OCI-LY1 (cell line): ENCODE measurements at regions not wholly inside any gene's neighbourhood (a gene's known extent, or its start where the extent isn't known, plus 50 kb on each side); places are given as distances from the start of the nearest gene placed in this dataset.

Experiments used
- H2AFZ ChIP-seq: fragments of 200-600 bp; sonication (generic), shearing (Covaris generic); 2 replicates; pipeline ENCODE4 v1.6.0; 2014; ENCODE audit warnings: antibody characterized with exemption, mild to moderate bottlenecking, low read length
- H3F3A ChIP-seq: fragments of 200-600 bp; sonication (generic), shearing (Covaris generic); 2 replicates; pipeline ENCODE4 v1.6.0; 2014; ENCODE audit warnings: mild to moderate bottlenecking, antibody characterized with exemption, low read length, moderate library complexity; ENCODE audit not compliant: insufficient read depth
- H3K27ac ChIP-seq: fragments of 200-600 bp; sonication (generic); 2 replicates; pipeline ENCODE4 v1.5.1; 2014; ENCODE audit warnings: low read length, mixed run types, mild to moderate bottlenecking, low read depth; ENCODE audit not compliant: poor library complexity, severe bottlenecking
- H3K27me3 ChIP-seq: fragments of 200-600 bp; sonication (generic); 2 replicates; pipeline ENCODE4 v1.6.0; 2014; ENCODE audit warnings: antibody characterized with exemption, mild to moderate bottlenecking, low read length, moderate library complexity; ENCODE audit not compliant: insufficient read depth
- H3K36me3 ChIP-seq: fragments of 200-600 bp; sonication (generic); 2 replicates; pipeline ENCODE4 v1.6.1; 2014; ENCODE audit warnings: mild to moderate bottlenecking, antibody characterized with exemption, low read length, moderate library complexity, mixed read lengths; ENCODE audit not compliant: insufficient read depth
- H3K4me1 ChIP-seq: fragments of 200-600 bp; sonication (generic); 2 replicates; pipeline ENCODE4 v1.5.1; 2014; ENCODE audit warnings: mild to moderate bottlenecking, low read length, moderate library complexity; ENCODE audit not compliant: insufficient read depth, severe bottlenecking
- H3K4me2 ChIP-seq: fragments of 200-600 bp; sonication (generic), shearing (Covaris generic); 2 replicates; pipeline ENCODE4 v1.6.1; 2014; ENCODE audit warnings: low read length
- H3K4me3 ChIP-seq: fragments of 200-600 bp; sonication (generic); 2 replicates; pipeline ENCODE4 v1.5.1; 2014; ENCODE audit warnings: low read length, low read depth, mild to moderate bottlenecking, mixed read lengths; ENCODE audit not compliant: poor library complexity, severe bottlenecking
- H3K79me2 ChIP-seq: fragments of 200-600 bp; shearing (Covaris generic); 2 replicates; pipeline ENCODE4 v1.6.1; 2016; ENCODE audit warnings: mixed run types, low read length, mixed read lengths; ENCODE audit not compliant: insufficient read depth
- H3K9ac ChIP-seq: fragments of 200-600 bp; sonication (generic), shearing (Covaris generic); 2 replicates; pipeline ENCODE4 v1.6.1; 2014; ENCODE audit warnings: mild to moderate bottlenecking, low read length, mixed read lengths
- H3K9me2 ChIP-seq: fragments of 200-600 bp; sonication (generic), shearing (Covaris generic); 2 replicates; pipeline ENCODE4 v1.6.1; 2014; ENCODE audit warnings: low read depth, mild to moderate bottlenecking, low read length, mixed read lengths
- H3K9me3 ChIP-seq: fragments of 200-600 bp; shearing (Covaris generic); 2 replicates; pipeline ENCODE4 v1.6.1; 2014; ENCODE audit warnings: low read length, mixed read lengths
- H4K20me1 ChIP-seq: fragments of 200-600 bp; sonication (generic), shearing (Covaris generic); 2 replicates; pipeline ENCODE4 v1.6.0; 2016; ENCODE audit warnings: mild to moderate bottlenecking, low read length; ENCODE audit not compliant: insufficient read depth
- CTCF ChIP-seq: fragments of 200-600 bp; sonication (generic), shearing (Covaris generic); IDR thresholded peaks from 2 replicates; pipeline ENCODE4 v1.5.1; 2017; ENCODE audit warnings: mild to moderate bottlenecking, antibody characterized with exemption, low read length, moderate library complexity, mixed read lengths
- EZH2 ChIP-seq: fragments of 200-600 bp; sonication (generic), shearing (Covaris generic); IDR thresholded peaks from 2 replicates; pipeline ENCODE4 v1.8.0; 2017; ENCODE audit warnings: borderline replicate concordance, mixed run types, mild to moderate bottlenecking, antibody characterized with exemption, low read length, moderate library complexity, mixed read lengths

GRCh38 chr3:59429198-59429597 lies 379.4 kb upstream of the CFAP20DC start:
- no peak overlapping the region for H3K4me3 ChIP-seq
- no peaks in the 10 kb centered on the region for H3K79me2 ChIP-seq
- no peak overlapping the region for H3K4me2 ChIP-seq
- H3K9me2 ChIP-seq, result no peaks in the 10 kb centered on the region
- H4K20me1 ChIP-seq, result no peaks in the 10 kb centered on the region
- no peak overlapping the region for H3K27ac ChIP-seq
- TF ChIP-seq CTCF, result no peak
- no peaks in the 10 kb centered on the region for H3K9me3 ChIP-seq
- no peak overlapping the region for H2AFZ ChIP-seq
- H3K9ac ChIP-seq, result no peak overlapping the region
- no peaks in the 10 kb centered on the region for H3K4me1 ChIP-seq
- H3F3A ChIP-seq, result no peaks in the 10 kb centered on the region
- no peaks in the 10 kb centered on the region; the same call in 1 of the 2 replicates for H3K27me3 ChIP-seq
- H3K36me3 ChIP-seq, result no peaks in the 10 kb centered on the region

DNA sequence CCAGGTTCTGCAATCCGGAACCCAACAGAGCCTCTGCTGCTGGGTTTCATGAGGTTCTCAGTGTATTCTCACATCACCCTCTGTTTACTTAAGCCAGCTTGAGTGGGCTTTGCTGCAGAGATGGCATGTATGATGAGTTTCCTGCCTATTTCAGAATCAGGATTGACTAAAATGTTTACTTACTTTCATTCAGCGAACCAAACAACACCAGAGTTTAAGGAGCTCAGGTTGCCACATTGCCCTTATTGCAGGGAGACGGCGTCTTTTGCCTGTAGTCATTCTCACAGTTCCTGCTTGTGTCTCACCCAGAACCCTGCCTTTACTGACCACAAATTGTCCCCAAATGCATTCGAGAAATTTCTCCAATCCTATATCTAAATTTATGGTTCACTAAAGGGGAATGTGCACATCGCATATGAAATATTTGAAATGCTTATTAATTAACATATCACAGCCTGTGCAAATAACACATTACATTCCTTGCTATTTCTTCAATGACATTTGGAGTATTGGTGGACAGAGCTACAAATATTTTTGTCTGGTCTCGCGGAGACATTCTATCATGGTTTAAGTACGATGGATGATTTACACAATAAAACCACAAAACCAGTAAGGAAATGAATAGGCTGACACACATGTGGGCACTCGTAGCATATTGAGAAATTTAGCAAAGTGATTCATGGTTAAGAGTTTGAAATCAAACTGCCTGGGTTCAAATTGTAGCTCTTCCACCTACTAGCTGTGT lies 377.2 kb upstream of the CFAP20DC start:
- no peaks in the 10 kb centered on the region for H3F3A ChIP-seq
- no peaks in the 10 kb centered on the region for H3K36me3 ChIP-seq
- no peaks in the 10 kb centered on the region for H3K27me3 ChIP-seq
- no peaks in the 10 kb centered on the region for H3K4me1 ChIP-seq
- no peak overlapping the region for H3K4me3 ChIP-seq
- H3K9ac ChIP-seq, result no peak overlapping the region
- H3K4me2 ChIP-seq, result no peak overlapping the region
- no peak overlapping the region for H2AFZ ChIP-seq
- H3K9me2 ChIP-seq, result no peaks in the 10 kb centered on the region
- no peaks in the 10 kb centered on the region for H4K20me1 ChIP-seq
- H3K79me2 ChIP-seq, result no peaks in the 10 kb centered on the region
- H3K9me3 ChIP-seq, result no peaks in the 10 kb centered on the region
- no peak overlapping the region for H3K27ac ChIP-seq
- TF ChIP-seq CTCF (no peak), EZH2 (no peak)

DNA sequence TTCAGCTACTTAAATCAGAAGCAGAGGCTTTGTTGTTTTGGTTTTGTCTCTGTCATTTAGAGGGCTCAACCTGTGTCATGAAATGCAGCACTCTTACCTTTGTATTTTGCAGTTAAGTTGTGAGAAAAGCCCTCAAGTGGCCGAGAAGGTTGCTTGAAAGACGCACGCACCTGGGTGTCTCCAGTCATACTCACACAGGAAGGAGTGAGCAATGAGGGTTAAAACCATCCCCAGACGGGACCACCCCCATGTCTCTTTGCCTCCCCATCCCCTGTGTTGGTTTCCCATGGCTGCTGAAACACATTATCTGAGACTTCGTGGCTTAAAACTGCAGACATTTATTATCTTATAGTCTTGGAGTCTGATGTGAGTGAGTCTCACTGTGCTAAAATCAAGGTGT lies 376.1 kb upstream of the CFAP20DC start:
- H4K20me1 ChIP-seq, result no peaks in the 10 kb centered on the region
- H2AFZ ChIP-seq, result no peak overlapping the region
- H3K79me2 ChIP-seq, result no peaks in the 10 kb centered on the region
- H3K36me3 ChIP-seq, result no peaks in the 10 kb centered on the region
- TF ChIP-seq EZH2 (no peak), CTCF (no peak)
- H3K27me3 ChIP-seq, result no peaks in the 10 kb centered on the region
- H3K27ac ChIP-seq, result no peak overlapping the region
- no peak overlapping the region for H3K4me3 ChIP-seq
- no peak overlapping the region for H3K9ac ChIP-seq
- H3K9me2 ChIP-seq, result no peaks in the 10 kb centered on the region
- H3K4me1 ChIP-seq, result no peaks in the 10 kb centered on the region
- H3K4me2 ChIP-seq, result no peak overlapping the region
- no peaks in the 10 kb centered on the region for H3F3A ChIP-seq
- H3K9me3 ChIP-seq, result no peaks in the 10 kb centered on the region
